HepG2 (cell line): ENCODE measurements at regions not wholly inside any gene's neighbourhood (a gene's known extent, or its start where the extent isn't known, plus 50 kb on each side); places are given as distances from the start of the nearest gene placed in this dataset.

Source experiments
- MTF2 ChIP-seq: sonication (generic); formaldehyde crosslinking; IDR thresholded peaks from 2 replicates; pipeline ENCODE4 v1.5.0; 2020; ENCODE audit warnings: missing genetic modification reagents, borderline replicate concordance
- PAWR ChIP-seq: sonication (generic); formaldehyde crosslinking; IDR thresholded peaks from 2 replicates; pipeline ENCODE4 v1.4.0; 2020; ENCODE audit warnings: missing genetic modification reagents, mild to moderate bottlenecking, borderline replicate concordance
- RXRA ChIP-seq: sonication (generic); formaldehyde crosslinking; IDR thresholded peaks from 2 replicates; pipeline ENCODE4 v1.5.1; 2020; ENCODE audit warnings: missing genetic modification reagents
- TP53 ChIP-seq: sonication (generic); formaldehyde crosslinking; conservative IDR thresholded peaks from 2 replicates; pipeline ENCODE4 v1.4.0; 2020; ENCODE audit warnings: missing genetic modification reagents
- TF ChIP-seq, protein P1 (sequence below): sonication (generic); formaldehyde crosslinking; IDR thresholded peaks from 2 replicates; pipeline ENCODE4 v1.9.0; 2021; ENCODE audit warnings: missing genetic modification reagents, borderline replicate concordance
- TF ChIP-seq, protein P2 (sequence below): IDR thresholded peaks from 2 replicates; pipeline ENCODE4 v1.6.1; 2012; ENCODE audit warnings: low read depth, low read length, improper control_type of control experiment
- TF ChIP-seq, protein P3 (sequence below): sonication (generic); formaldehyde crosslinking; IDR thresholded peaks from 2 replicates; pipeline ENCODE4 v1.4.0; 2020; ENCODE audit warnings: missing genetic modification reagents
- TF ChIP-seq, protein P4 (sequence below): IDR thresholded peaks from 2 replicates; pipeline ENCODE4 v1.6.1; 2018; ENCODE audit warnings: missing genetic modification reagents, mild to moderate bottlenecking, missing compliant biosample characterization
- TF ChIP-seq, protein P5 (sequence below): sonication (generic); formaldehyde crosslinking; conservative IDR thresholded peaks from 2 replicates; pipeline ENCODE4 v1.4.0; 2020; ENCODE audit warnings: missing genetic modification reagents

DNA sequence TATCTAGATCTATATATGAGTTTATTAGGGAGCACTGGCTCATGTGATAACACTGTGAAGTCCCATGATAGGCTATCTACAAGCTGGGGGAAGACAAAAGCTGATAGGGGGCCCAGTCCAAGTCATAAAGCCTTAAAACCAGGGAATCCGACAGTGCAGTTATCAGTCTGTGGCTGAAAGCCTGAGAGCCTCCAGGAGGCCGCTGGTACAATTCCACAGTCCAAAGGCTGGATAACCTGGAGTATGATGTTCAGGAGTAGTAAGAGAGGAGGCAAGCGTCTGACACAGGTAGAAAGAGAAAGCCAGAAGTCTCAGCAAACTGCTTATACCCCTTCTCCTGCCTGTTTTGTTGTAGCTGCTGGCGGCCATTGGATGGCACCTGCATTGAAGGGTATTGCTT is 177.6 kb upstream of the SPRY1 start (continued):
- TF ChIP-seq, protein P1, sequence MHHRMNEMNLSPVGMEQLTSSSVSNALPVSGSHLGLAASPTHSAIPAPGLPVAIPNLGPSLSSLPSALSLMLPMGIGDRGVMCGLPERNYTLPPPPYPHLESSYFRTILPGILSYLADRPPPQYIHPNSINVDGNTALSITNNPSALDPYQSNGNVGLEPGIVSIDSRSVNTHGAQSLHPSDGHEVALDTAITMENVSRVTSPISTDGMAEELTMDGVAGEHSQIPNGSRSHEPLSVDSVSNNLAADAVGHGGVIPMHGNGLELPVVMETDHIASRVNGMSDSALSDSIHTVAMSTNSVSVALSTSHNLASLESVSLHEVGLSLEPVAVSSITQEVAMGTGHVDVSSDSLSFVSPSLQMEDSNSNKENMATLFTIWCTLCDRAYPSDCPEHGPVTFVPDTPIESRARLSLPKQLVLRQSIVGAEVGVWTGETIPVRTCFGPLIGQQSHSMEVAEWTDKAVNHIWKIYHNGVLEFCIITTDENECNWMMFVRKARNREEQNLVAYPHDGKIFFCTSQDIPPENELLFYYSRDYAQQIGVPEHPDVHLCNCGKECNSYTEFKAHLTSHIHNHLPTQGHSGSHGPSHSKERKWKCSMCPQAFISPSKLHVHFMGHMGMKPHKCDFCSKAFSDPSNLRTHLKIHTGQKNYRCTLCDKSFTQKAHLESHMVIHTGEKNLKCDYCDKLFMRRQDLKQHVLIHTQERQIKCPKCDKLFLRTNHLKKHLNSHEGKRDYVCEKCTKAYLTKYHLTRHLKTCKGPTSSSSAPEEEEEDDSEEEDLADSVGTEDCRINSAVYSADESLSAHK (CRISPR knock-in tag) = no peak
- TF ChIP-seq, protein P2, sequence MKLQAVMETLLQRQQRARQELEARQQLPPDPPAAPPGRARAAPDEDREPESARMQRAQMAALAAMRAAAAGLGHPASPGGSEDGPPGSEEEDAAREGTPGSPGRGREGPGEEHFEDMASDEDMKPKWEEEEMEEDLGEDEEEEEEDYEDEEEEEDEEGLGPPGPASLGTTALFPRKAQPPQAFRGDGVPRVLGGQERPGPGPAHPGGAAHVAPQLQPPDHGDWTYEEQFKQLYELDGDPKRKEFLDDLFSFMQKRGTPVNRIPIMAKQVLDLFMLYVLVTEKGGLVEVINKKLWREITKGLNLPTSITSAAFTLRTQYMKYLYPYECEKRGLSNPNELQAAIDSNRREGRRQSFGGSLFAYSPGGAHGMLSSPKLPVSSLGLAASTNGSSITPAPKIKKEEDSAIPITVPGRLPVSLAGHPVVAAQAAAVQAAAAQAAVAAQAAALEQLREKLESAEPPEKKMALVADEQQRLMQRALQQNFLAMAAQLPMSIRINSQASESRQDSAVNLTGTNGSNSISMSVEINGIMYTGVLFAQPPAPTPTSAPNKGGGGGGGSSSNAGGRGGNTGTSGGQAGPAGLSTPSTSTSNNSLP = no peak
- TF ChIP-seq RXRA (CRISPR knock-in tag) (no peak), PAWR (CRISPR knock-in tag) (no peak), TP53 (CRISPR knock-in tag) (no peak), MTF2 (CRISPR knock-in tag) (no peak)
- TF ChIP-seq, protein P3, sequence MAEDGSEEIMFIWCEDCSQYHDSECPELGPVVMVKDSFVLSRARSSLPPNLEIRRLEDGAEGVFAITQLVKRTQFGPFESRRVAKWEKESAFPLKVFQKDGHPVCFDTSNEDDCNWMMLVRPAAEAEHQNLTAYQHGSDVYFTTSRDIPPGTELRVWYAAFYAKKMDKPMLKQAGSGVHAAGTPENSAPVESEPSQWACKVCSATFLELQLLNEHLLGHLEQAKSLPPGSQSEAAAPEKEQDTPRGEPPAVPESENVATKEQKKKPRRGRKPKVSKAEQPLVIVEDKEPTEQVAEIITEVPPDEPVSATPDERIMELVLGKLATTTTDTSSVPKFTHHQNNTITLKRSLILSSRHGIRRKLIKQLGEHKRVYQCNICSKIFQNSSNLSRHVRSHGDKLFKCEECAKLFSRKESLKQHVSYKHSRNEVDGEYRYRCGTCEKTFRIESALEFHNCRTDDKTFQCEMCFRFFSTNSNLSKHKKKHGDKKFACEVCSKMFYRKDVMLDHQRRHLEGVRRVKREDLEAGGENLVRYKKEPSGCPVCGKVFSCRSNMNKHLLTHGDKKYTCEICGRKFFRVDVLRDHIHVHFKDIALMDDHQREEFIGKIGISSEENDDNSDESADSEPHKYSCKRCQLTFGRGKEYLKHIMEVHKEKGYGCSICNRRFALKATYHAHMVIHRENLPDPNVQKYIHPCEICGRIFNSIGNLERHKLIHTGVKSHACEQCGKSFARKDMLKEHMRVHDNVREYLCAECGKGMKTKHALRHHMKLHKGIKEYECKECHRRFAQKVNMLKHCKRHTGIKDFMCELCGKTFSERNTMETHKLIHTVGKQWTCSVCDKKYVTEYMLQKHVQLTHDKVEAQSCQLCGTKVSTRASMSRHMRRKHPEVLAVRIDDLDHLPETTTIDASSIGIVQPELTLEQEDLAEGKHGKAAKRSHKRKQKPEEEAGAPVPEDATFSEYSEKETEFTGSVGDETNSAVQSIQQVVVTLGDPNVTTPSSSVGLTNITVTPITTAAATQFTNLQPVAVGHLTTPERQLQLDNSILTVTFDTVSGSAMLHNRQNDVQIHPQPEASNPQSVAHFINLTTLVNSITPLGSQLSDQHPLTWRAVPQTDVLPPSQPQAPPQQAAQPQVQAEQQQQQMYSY = no peak
- TF ChIP-seq, protein P4, sequence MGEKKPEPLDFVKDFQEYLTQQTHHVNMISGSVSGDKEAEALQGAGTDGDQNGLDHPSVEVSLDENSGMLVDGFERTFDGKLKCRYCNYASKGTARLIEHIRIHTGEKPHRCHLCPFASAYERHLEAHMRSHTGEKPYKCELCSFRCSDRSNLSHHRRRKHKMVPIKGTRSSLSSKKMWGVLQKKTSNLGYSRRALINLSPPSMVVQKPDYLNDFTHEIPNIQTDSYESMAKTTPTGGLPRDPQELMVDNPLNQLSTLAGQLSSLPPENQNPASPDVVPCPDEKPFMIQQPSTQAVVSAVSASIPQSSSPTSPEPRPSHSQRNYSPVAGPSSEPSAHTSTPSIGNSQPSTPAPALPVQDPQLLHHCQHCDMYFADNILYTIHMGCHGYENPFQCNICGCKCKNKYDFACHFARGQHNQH = no peak
- TF ChIP-seq, protein P5, sequence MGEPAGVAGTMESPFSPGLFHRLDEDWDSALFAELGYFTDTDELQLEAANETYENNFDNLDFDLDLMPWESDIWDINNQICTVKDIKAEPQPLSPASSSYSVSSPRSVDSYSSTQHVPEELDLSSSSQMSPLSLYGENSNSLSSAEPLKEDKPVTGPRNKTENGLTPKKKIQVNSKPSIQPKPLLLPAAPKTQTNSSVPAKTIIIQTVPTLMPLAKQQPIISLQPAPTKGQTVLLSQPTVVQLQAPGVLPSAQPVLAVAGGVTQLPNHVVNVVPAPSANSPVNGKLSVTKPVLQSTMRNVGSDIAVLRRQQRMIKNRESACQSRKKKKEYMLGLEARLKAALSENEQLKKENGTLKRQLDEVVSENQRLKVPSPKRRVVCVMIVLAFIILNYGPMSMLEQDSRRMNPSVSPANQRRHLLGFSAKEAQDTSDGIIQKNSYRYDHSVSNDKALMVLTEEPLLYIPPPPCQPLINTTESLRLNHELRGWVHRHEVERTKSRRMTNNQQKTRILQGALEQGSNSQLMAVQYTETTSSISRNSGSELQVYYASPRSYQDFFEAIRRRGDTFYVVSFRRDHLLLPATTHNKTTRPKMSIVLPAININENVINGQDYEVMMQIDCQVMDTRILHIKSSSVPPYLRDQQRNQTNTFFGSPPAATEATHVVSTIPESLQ (CRISPR knock-in tag) = no peak
